Suprapubic skin (tissue), 3 donors: ENCODE measurements at regions not wholly inside any gene's neighbourhood (a gene's known extent, or its start where the extent isn't known, plus 50 kb on each side); places are given as distances from the start of the nearest gene placed in this dataset.

Experiments
- POLR2A ChIP-seq, 2 donors: fragments of 450-650 bp; IDR thresholded peaks; one replicate each; pipeline ENCODE4 v1.6.1; 2017; ENCODE audit warnings: antibody characterized with exemption in 2 of 2, mild to moderate bottlenecking in 2 of 2, moderate library complexity in 2 of 2
- TF ChIP-seq, protein P1 (sequence below), 2 donors: fragments of 200-600 bp in 1 of 2; fragments of 450-650 bp in 1 of 2; sonication (generic) in 1 of 2; IDR thresholded peaks; one replicate each; pipeline ENCODE4 v1.5.1; 2016 to 2019; ENCODE audit warnings: antibody characterized with exemption in 2 of 2, mild to moderate bottlenecking in 1 of 2, moderate library complexity in 1 of 2

DNA sequence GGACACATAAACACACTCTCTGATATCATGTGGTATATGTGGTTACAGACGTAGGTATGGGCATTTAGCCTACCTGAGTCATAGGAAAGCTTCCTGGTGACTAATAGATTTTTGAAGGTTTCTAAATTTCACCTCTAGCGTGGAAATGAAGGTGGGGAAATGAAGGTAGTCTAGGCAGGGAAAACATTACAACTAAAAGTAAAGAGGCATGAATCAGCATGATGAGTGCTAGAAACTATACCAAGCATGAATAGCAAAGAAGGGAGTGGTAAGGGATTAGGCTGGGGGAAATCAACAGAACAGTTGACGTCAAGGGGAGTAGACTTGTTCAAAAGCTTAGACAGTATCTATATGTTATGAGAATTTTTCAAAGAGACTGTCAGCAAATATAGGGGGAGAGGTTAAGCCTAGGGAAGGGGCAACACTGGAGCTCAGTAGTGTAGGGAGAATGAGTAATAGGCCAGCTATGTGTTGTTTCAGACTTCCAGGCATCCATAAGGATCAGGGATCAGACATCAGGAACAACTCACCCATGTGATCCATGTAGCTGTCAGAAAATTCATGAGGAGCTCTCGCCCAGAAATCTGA, 279.3 kb upstream of the DIPK2B start:
- no peak for TF ChIP-seq POLR2A (IDR thresholded peaks at IDR 0.05)
- TF ChIP-seq, protein P1, sequence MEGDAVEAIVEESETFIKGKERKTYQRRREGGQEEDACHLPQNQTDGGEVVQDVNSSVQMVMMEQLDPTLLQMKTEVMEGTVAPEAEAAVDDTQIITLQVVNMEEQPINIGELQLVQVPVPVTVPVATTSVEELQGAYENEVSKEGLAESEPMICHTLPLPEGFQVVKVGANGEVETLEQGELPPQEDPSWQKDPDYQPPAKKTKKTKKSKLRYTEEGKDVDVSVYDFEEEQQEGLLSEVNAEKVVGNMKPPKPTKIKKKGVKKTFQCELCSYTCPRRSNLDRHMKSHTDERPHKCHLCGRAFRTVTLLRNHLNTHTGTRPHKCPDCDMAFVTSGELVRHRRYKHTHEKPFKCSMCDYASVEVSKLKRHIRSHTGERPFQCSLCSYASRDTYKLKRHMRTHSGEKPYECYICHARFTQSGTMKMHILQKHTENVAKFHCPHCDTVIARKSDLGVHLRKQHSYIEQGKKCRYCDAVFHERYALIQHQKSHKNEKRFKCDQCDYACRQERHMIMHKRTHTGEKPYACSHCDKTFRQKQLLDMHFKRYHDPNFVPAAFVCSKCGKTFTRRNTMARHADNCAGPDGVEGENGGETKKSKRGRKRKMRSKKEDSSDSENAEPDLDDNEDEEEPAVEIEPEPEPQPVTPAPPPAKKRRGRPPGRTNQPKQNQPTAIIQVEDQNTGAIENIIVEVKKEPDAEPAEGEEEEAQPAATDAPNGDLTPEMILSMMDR (IDR thresholded peaks at IDR 0.05): no peak
